SH-SY5Y (cell line): ENCODE measurements at regions not wholly inside any gene's neighbourhood (a gene's known extent, or its start where the extent isn't known, plus 50 kb on each side); places are given as distances from the start of the nearest gene placed in this dataset.

Source experiments
- GATA2 ChIP-seq: IDR thresholded peaks from 2 replicates; pipeline ENCODE4 v1.6.1; 2011; ENCODE audit warnings: mild to moderate bottlenecking, low read depth, low read length
- GATA3 ChIP-seq: IDR thresholded peaks from 2 replicates; pipeline ENCODE4 v1.6.1; 2011; ENCODE audit warnings: low read depth, mild to moderate bottlenecking, low read length, moderate library complexity

DNA sequence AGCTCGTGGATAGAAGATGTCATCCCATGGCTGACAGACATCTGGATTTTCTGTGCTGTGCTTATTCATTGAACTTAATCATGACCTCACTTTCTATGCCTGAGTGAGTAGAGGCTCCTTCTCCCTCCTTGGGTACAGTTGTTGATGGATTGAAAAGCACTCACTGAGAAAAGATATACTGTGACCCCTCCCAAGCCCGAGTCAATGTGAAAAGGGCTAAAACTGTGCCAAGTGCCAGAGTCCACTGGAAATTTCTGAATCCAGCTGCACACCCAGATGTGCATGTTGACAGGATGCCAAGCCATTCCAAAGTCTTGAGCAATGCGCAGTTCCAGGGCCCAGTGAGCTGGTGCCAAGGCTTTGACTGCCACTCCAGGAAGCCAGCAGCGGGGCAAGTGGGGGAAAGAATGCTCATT is 473.0 kb downstream of the NTRK2 start:
- TF ChIP-seq GATA2 (no peak), GATA3 (no peak)
